Brain microvascular endothelial cell (primary cell): ENCODE measurements at regions not wholly inside any gene's neighbourhood (a gene's known extent, or its start where the extent isn't known, plus 50 kb on each side); places are given as distances from the start of the nearest gene placed in this dataset.

Source experiments
- DNase-seq: peaks from one replicate; pipeline ENCODE4 v3.0.0-alpha.2; 2020
- H3K27ac ChIP-seq: fragments of 250-450 bp; sonication (Bioruptor Pico); 2 replicates; pipeline ENCODE4 v1.5.1; 2020; ENCODE audit warnings: mild to moderate bottlenecking, moderate library complexity
- H3K27me3 ChIP-seq: fragments of 250-450 bp; sonication (Bioruptor Pico); replicated peaks from 2 replicates; pipeline ENCODE4 v1.5.1; 2020; ENCODE audit warnings: mild to moderate bottlenecking
- H3K36me3 ChIP-seq: fragments of 250-450 bp; sonication (Bioruptor Pico); replicated peaks from 2 replicates; pipeline ENCODE4 v1.5.1; 2020; ENCODE audit warnings: mild to moderate bottlenecking
- H3K4me3 ChIP-seq: 2 replicates; pipeline ENCODE4 v1.5.1; 2011; ENCODE audit warnings: low read depth, mild to moderate bottlenecking, control low read depth, low read length, moderate library complexity
- CTCF ChIP-seq: IDR thresholded peaks from 2 replicates; pipeline ENCODE4 v1.5.1; 2011; ENCODE audit warnings: low read depth, mild to moderate bottlenecking, moderate library complexity, low read length, control low read depth, inconsistent platforms; ENCODE audit errors: missing control alignments
- in situ Hi-C: cut with HindIII; loops from 2 replicates; pipeline ENCODE4 v1.10.0; 2017; ENCODE audit warnings: low sequenced_read_pairs, low pct_ligation_motif_present

DNA sequence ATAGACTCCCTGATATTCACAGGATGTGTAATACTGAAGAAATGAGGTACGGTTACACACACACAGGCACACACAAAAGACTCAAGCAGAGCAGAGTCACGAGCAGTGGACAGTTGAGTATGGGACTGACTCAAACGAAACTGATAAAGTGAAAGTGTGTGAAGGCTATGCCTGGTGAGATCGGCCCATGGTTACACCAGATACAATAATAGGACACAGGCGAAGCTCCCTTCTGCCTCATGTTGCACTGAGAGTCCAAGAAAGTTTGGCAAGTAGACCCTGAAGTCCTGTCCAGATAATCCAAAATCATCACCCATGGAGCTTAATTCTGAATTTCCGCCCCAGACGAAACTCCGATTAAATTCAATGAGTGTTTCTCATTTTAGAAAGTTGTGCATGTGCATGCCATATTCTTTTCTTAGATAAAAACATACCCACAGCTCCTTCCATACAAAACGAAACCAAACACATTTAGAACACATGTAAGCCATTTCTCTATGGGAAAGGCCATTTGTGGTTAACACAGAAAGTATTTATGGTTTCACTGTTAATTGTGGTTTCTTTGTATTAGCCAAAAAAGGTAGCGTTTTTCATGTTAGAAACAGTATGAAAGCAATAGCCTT, 567.6 kb downstream of the PLCL1 start:
- DNase-seq: no peak
- no peak overlapping the region for H3K27ac ChIP-seq
- H3K4me3 ChIP-seq: no peak overlapping the region
- no peaks in the 10 kb centered on the region for H3K27me3 ChIP-seq
- H3K36me3 ChIP-seq: no peaks in the 10 kb centered on the region
- no peak for TF ChIP-seq CTCF
- in situ Hi-C loops: no loop called here

GRCh38 chr2:198371329-198371728, 566.9 kb downstream of the PLCL1 start:
- Histone ChIP-seq H3K27ac (no peak overlapping the region), H3K4me3 (no peak overlapping the region), H3K27me3 (no peaks in the 10 kb centered on the region), H3K36me3 (no peaks in the 10 kb centered on the region)
- no peak for DNase-seq
- in situ Hi-C loops: no loop called here
- TF ChIP-seq CTCF: no peak

- Histone ChIP-seq H3K4me3 (no peak overlapping the region), H3K27me3 (no peaks in the 10 kb centered on the region), H3K27ac (no peak overlapping the region), H3K36me3 (no peaks in the 10 kb centered on the region)
- no peak for TF ChIP-seq CTCF
- in situ Hi-C loops: no loop called here
- DNase-seq: no peak
These were observed 563.7 kb downstream of the PLCL1 start for GRCh38 chr2:198368089-198368488.

GRCh38 chr2:198362740-198363139, 558.3 kb downstream of the PLCL1 start:
- Histone ChIP-seq H3K27ac (no peak overlapping the region), H3K27me3 (no peaks in the 10 kb centered on the region), H3K36me3 (no peaks in the 10 kb centered on the region), H3K4me3 (no peak overlapping the region)
- in situ Hi-C loops: no loop called here
- no peak for DNase-seq
- TF ChIP-seq CTCF: no peak

DNA sequence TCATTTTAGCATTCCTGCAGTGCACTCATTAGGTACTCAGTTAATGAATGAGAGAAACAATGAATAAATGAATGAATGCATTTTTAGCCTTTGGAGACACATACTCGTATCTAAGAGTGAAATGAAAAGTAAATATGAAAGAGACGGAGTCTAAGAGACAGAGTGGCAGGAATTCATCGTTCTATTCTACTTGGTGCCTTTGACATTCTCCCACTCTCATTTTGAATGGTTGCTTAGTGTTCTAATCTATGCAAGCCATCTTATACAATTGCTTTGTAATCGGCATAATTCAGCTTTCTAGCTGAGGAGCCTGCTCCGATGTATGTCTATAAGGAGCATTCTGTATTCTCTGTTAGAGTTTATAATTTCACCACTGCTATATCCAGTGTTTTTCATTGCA, 554.9 kb downstream of the PLCL1 start:
- Histone ChIP-seq H3K36me3 (no peaks in the 10 kb centered on the region), H3K27me3 (no peaks in the 10 kb centered on the region), H3K27ac (no peak overlapping the region), H3K4me3 (no peak overlapping the region)
- DNase-seq: no peak
- in situ Hi-C loops: no loop called here
- TF ChIP-seq CTCF: no peak

- in situ Hi-C loops: no loop called here
- Histone ChIP-seq H3K36me3 (no peaks in the 10 kb centered on the region), H3K4me3 (no peak overlapping the region), H3K27ac (no peak overlapping the region), H3K27me3 (no peaks in the 10 kb centered on the region)
- no peak for TF ChIP-seq CTCF
- DNase-seq: no peak
These were observed 551.8 kb downstream of the PLCL1 start for GRCh38 chr2:198356157-198356556.
